ENCODE measurements at regions not wholly inside any gene's neighbourhood (a gene's known extent, or its start where the extent isn't known, plus 50 kb on each side); places are given as distances from the start of the nearest gene placed in this dataset.

DNA sequence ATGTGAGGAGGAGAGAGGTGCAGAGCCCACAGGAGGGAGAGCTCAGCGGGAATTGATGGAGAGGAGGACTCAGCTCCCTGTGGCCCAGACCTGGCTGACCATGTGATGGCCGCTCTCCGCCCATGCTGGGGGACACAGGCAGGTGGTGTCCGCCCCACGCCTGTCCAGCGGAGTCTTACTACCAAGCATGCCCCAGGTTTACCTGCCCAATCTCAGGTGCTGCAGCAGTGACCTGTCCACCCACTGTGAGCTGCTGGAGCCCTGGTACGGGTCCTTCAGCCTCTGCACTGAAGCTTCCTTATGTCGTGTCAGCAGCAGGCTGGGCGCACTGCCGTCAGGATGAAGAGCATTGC, 170.8 kb downstream of the RTP5 start:
- TF ChIP-seq, protein P1, sequence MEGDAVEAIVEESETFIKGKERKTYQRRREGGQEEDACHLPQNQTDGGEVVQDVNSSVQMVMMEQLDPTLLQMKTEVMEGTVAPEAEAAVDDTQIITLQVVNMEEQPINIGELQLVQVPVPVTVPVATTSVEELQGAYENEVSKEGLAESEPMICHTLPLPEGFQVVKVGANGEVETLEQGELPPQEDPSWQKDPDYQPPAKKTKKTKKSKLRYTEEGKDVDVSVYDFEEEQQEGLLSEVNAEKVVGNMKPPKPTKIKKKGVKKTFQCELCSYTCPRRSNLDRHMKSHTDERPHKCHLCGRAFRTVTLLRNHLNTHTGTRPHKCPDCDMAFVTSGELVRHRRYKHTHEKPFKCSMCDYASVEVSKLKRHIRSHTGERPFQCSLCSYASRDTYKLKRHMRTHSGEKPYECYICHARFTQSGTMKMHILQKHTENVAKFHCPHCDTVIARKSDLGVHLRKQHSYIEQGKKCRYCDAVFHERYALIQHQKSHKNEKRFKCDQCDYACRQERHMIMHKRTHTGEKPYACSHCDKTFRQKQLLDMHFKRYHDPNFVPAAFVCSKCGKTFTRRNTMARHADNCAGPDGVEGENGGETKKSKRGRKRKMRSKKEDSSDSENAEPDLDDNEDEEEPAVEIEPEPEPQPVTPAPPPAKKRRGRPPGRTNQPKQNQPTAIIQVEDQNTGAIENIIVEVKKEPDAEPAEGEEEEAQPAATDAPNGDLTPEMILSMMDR (conservative IDR thresholded peaks at IDR 0.05): no peak
- TF ChIP-seq ZFX (IDR thresholded peaks at IDR 0.05): no peak
